ENCODE measurements at regions not wholly inside any gene's neighbourhood (a gene's known extent, or its start where the extent isn't known, plus 50 kb on each side); places are given as distances from the start of the nearest gene placed in this dataset.

DNA sequence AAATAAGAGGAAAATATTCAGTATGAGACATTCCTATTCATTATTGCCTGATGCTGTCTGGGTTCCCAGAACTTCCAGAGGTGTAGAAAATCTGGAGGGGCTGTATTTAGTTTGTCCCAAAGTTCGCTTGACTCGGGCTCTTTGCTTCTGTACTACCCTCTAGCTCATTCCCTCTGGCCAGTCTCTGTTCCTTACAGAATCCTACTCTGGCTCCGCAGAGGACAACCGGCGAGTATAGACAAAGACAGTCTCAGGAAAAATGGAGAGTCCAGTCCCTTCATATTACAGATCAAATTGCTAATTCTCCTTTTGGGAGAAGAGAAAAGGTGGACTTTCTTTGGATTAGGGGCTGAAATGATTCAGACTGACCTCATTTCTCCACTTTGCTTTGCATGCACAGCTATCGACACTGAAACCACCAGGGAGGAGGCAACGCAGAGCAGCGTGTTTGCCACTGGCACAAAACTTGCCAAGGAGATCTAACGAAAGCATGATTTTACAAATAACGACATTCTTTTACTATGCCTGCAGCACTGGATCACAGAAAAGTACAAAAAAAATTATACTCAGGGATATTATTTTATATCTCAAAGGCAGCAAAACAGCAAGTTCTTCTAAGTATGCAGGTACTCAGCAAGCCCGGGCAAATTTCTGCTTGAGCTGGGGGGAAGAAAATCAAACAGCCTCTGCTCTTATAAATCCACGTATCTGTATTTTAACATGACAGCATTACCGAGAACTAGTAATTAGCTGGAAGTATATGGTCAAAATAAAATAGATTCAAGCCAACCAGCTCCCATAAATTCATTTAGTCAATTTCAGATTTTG, 279.7 kb downstream of the NPR3 start:
- no peak for TF ChIP-seq CTCF (IDR thresholded peaks at IDR 0.05; ENCODE audit: control insufficient read depth, insufficient read depth, low read depth, low read length, missing control alignments)
- no peak overlapping the region for H3K4me3 ChIP-seq (ENCODE audit: control insufficient read depth, low read depth, low read length)
- DNase-seq (ENCODE audit: low read depth): no peak

- no peak overlapping the region for H3K4me3 ChIP-seq (ENCODE audit: control insufficient read depth, low read depth, low read length)
- no peak for DNase-seq (ENCODE audit: low read depth)
- no peak for TF ChIP-seq CTCF (IDR thresholded peaks at IDR 0.05; ENCODE audit: control insufficient read depth, insufficient read depth, low read depth, low read length, missing control alignments)
Observed at GRCh38 chr5:32991421-32991815, 280.3 kb downstream of the NPR3 start.

DNA sequence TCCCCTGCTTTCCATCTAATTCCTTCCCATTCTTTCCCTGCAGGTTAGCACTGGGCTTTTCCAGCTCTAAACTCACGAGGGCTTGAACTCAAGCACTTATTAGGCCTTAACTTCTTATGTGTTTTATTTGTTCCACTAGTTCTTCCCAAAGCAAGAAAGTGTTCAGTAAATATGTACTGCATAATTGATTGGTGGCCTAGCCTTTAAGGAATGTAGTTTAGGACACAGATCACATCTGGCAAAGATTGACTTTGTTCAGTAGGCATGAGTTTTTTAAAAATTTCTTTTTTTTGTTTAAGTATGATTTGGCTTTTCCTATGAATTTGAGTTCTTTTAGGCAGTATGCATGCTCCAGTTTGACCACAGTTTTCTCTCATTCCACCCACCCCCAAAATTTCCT, 285.2 kb downstream of the NPR3 start:
- no peak overlapping the region for H3K4me3 ChIP-seq (ENCODE audit: control insufficient read depth, low read depth, low read length)
- no peak for TF ChIP-seq CTCF (IDR thresholded peaks at IDR 0.05; ENCODE audit: control insufficient read depth, insufficient read depth, low read depth, low read length, missing control alignments)
- no peak for DNase-seq (ENCODE audit: low read depth)

GRCh38 chr5:33008751-33009418, 297.8 kb downstream of the NPR3 start:
- H3K4me3 ChIP-seq (ENCODE audit: control insufficient read depth, low read depth, low read length): no peak overlapping the region
- no peak for TF ChIP-seq CTCF (IDR thresholded peaks at IDR 0.05; ENCODE audit: control insufficient read depth, insufficient read depth, low read depth, low read length, missing control alignments)
- DNase-seq (ENCODE audit: low read depth): no peak

GRCh38 chr5:33010846-33011245, 299.7 kb downstream of the NPR3 start:
- TF ChIP-seq CTCF (IDR thresholded peaks at IDR 0.05; ENCODE audit: control insufficient read depth, insufficient read depth, low read depth, low read length, missing control alignments): no peak
- peak; percentile 16 for DNase-seq (ENCODE audit: low read depth)
- no peak overlapping the region for H3K4me3 ChIP-seq (ENCODE audit: control insufficient read depth, low read depth, low read length)

GRCh38 chr5:33011801-33012200, 300.7 kb downstream of the NPR3 start:
- DNase-seq (ENCODE audit: low read depth): no peak
- TF ChIP-seq CTCF (IDR thresholded peaks at IDR 0.05; ENCODE audit: control insufficient read depth, insufficient read depth, low read depth, low read length, missing control alignments): no peak
- no peak overlapping the region for H3K4me3 ChIP-seq (ENCODE audit: control insufficient read depth, low read depth, low read length)
